Central memory CD8-positive, alpha-beta T cell (primary cell): ENCODE measurements at regions not wholly inside any gene's neighbourhood (a gene's known extent, or its start where the extent isn't known, plus 50 kb on each side); places are given as distances from the start of the nearest gene placed in this dataset.

Experiments
- ATAC-seq: fragments of 150-1000 bp; cut with Tn5 transposase; replicated peaks from 2 replicates; pipeline ENCODE4 v1.10.0; 2022; ENCODE audit warnings: mild to moderate bottlenecking, moderate FRiP score, moderate number of reproducible peaks; ENCODE audit not compliant: poor library complexity, severe bottlenecking; ENCODE audit errors: extremely low read depth
- DNase-seq, 2 donors: peaks; one replicate each; pipeline ENCODE4 v3.0.0; 2021; ENCODE audit warnings: low spot score in 2 of 2
- H3K27ac Mint-ChIP-seq: one replicate; pipeline ENCODE4 v1.8.0; 2022; ENCODE audit warnings: low read depth, mild to moderate bottlenecking, moderate library complexity, mixed read lengths
- H3K27me3 Mint-ChIP-seq: one replicate; pipeline ENCODE4 v1.8.0; 2022; ENCODE audit warnings: mixed read lengths
- H3K36me3 Mint-ChIP-seq: one replicate; pipeline ENCODE4 v1.8.0; 2022; ENCODE audit warnings: mild to moderate bottlenecking, moderate library complexity, mixed read lengths; ENCODE audit not compliant: insufficient read depth
- H3K4me1 Mint-ChIP-seq: one replicate; pipeline ENCODE4 v1.8.0; 2022; ENCODE audit warnings: mixed read lengths
- H3K4me3 Mint-ChIP-seq: one replicate; pipeline ENCODE4 v1.8.0; 2022; ENCODE audit warnings: mild to moderate bottlenecking, moderate library complexity, mixed read lengths
- H3K9me3 Mint-ChIP-seq: one replicate; pipeline ENCODE4 v1.8.0; 2022; ENCODE audit warnings: mixed read lengths

DNA sequence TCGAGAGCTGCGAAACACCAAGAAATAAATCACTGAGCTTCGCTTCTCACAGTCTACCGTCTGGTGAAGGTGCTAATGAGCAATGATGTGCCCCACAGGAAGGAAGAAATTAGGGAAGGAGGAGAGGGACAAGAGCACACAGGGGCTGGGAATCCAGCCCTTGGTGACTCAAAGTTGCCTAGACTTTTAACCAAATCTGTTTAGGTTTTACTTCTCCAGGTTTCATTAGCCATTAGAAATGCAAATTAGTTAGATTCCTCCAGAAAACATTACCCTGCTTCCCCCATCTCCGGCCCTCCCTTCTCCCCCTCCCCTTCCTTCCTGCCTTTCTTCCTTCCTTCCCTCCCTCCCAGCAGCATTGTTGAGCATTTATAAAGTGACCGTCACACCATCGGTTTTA lies 59.3 kb upstream of the UBE2E1 start:
- Mint-ChIP-seq H3K27me3 (no peaks in the 10 kb centered on the region), H3K4me1 (no peaks in the 10 kb centered on the region), H3K36me3 (no peaks in the 10 kb centered on the region), H3K27ac (no peak overlapping the region), H3K9me3 (no peaks in the 10 kb centered on the region), H3K4me3 (no peak overlapping the region)
- DNase-seq (no peak), ATAC-seq (no peak)

GRCh38 chr3:23747841-23748240 lies 57.9 kb upstream of the UBE2E1 start:
- no peaks in the 10 kb centered on the region for H3K27me3 Mint-ChIP-seq
- no peaks in the 10 kb centered on the region for H3K36me3 Mint-ChIP-seq
- no peak overlapping the region for H3K27ac Mint-ChIP-seq
- no peaks in the 10 kb centered on the region for H3K9me3 Mint-ChIP-seq
- H3K4me1 Mint-ChIP-seq = no peaks in the 10 kb centered on the region
- DNase-seq = no peak
- no peak overlapping the region for H3K4me3 Mint-ChIP-seq
- no peak for ATAC-seq

DNA sequence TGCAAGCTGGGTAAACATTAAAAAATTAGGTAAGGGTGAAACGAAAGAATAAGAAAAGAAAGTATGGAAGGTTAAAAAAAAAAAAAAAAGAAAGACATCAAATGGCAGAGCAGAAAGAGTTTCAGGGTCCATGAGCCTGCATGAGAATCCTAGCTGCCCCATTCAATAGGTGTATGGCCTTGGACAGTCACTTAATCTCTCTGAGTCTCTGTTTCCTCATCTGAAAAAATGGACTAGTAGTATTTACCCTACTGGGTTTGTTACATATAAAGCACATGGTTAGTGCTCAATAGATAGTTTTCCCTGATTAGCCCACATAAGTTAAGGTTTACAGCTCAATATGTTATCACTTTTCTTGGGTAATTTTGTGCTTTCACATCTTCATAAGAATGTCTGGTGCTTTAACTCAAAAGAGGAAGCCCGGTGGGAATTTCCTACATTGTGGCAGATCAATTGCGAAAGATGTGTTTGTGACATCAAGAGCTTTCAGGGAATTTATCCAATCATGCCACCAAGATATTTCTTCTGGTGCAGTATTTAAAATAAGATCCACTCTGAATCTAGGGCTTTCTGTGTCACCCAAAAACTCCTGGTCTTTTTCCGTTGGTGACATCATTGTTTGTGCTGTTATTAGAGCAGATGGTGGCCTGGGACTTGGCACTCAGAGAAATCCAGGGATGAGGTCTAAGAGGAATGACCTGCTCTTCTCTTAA lies 57.2 kb upstream of the UBE2E1 start:
- Mint-ChIP-seq H3K27me3 (no peaks in the 10 kb centered on the region), H3K9me3 (no peaks in the 10 kb centered on the region), H3K27ac (no peak overlapping the region), H3K36me3 (no peaks in the 10 kb centered on the region), H3K4me1 (no peaks in the 10 kb centered on the region), H3K4me3 (no peak overlapping the region)
- no peak for ATAC-seq
- DNase-seq = no peak

DNA sequence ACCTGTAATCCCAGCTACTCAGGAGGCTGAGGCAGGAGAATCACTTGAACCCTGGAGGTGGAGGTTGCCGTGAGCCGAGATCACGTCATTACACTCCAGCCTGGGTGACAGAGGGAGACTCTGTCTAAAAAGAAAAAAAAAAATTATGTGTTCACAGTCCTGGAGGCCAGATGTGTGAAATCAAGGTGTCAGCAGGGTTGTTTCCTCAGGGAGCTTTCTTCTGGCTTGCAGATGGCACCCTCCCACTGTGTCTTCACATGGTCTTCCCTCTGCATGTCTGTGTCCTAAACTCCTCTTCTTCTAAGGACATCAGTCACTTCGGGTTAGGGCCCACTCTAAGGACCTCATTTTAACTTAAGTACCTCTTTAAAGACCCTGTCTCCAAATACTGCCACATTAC lies 56.1 kb upstream of the UBE2E1 start:
- H3K27ac Mint-ChIP-seq = no peak overlapping the region
- H3K9me3 Mint-ChIP-seq = no peaks in the 10 kb centered on the region
- ATAC-seq (no peak), DNase-seq (no peak)
- no peaks in the 10 kb centered on the region for H3K4me1 Mint-ChIP-seq
- H3K27me3 Mint-ChIP-seq = no peaks in the 10 kb centered on the region
- H3K4me3 Mint-ChIP-seq = no peak overlapping the region
- no peaks in the 10 kb centered on the region for H3K36me3 Mint-ChIP-seq

- Mint-ChIP-seq H3K36me3 (no peaks in the 10 kb centered on the region), H3K9me3 (no peaks in the 10 kb centered on the region), H3K4me3 (no peak overlapping the region), H3K27ac (no peak overlapping the region), H3K27me3 (no peaks in the 10 kb centered on the region), H3K4me1 (no peaks in the 10 kb centered on the region)
- DNase-seq (no peak), ATAC-seq (no peak)
Observed at GRCh38 chr3:23750573-23751210, 55.1 kb upstream of the UBE2E1 start.

DNA sequence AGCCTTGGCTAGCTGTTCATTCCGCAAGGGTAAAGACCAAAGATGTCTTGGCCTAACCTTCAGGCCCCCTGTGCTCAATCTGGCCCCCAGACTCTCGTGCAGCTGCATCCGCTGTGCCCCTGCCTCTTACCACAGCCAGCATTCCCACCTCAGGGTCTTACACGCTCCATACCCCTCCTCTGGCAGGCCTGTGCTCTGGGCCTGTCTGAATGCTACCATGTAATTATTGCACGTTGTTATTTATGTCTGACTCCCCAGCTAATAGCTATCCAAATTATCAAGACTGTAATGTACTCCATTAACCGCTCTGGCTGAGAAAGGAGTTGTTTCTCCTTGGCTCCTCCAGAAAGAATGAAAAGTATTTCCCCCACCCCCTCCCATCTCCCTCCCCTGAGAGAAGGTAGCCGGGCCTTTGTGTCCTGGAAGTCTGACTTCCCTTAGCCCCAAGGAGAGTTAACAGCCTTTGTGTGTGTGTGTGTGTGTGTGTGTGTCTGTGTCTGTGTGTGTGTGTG lies 54.5 kb upstream of the UBE2E1 start:
- Mint-ChIP-seq H3K36me3 (no peaks in the 10 kb centered on the region), H3K27ac (no peak overlapping the region)

GRCh38 chr3:23752126-23752525 lies 53.6 kb upstream of the UBE2E1 start:
- no peak for ATAC-seq
- Mint-ChIP-seq H3K4me1 (no peaks in the 10 kb centered on the region), H3K27ac (no peak overlapping the region), H3K9me3 (no peaks in the 10 kb centered on the region), H3K36me3 (no peaks in the 10 kb centered on the region), H3K4me3 (no peak overlapping the region), H3K27me3 (no peaks in the 10 kb centered on the region)
- DNase-seq = no peak

More for the DNA sequence above, 54.5 kb upstream of the UBE2E1 start:
- DNase-seq (no peak), ATAC-seq (no peak)
- no peaks in the 10 kb centered on the region for H3K27me3 Mint-ChIP-seq
- H3K9me3 Mint-ChIP-seq = no peaks in the 10 kb centered on the region
- no peaks in the 10 kb centered on the region for H3K4me1 Mint-ChIP-seq
- H3K4me3 Mint-ChIP-seq = no peak overlapping the region

DNA sequence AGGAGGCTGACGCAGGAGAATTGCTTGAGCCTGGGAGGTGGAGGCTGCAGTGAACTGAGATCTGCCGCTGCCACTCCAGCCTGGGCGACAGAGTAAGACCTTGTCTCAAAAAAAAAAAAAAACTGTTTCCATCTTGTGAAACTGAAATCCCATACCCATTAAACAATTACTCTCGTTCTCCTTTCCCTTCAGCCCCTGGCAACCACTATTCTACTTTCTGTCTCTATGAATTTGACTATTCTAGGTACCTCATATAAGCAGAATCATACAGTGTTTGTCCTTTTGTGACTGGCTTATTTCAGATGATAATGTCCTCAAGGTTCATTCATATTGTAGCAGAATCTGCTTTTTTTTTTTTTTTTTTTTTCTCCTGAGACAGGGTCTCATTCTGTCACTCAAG lies 51.5 kb upstream of the UBE2E1 start:
- Mint-ChIP-seq H3K36me3 (peaks cover 2% of the 10 kb centered on the region), H3K4me1 (peaks cover 9% of the 10 kb centered on the region), H3K9me3 (no peaks in the 10 kb centered on the region), H3K27me3 (no peaks in the 10 kb centered on the region), H3K4me3 (no peak overlapping the region), H3K27ac (no peak overlapping the region)
- ATAC-seq (no peak), DNase-seq (no peak)
